BLaER1 treated with 17β-estradiol and CSF1 and Interleukin-3, amounts not matched to agents 10 nM and 100 nM (cell line): ENCODE measurements at regions not wholly inside any gene's neighbourhood (a gene's known extent, or its start where the extent isn't known, plus 50 kb on each side); places are given as distances from the start of the nearest gene placed in this dataset.
"Not testable (repeated sequence)": the region's sequence is repeated elsewhere in the genome, so short reads cannot be mapped to it uniquely, and the experiment has no call there.

Experiments
- H3K27ac ChIP-seq, 11 experiments: shearing (Covaris generic); formaldehyde crosslinking; 2 replicates each; pipeline ENCODE4 v1.8.1; 2022
- H3K27me3 ChIP-seq, 11 experiments: shearing (Covaris generic); formaldehyde crosslinking; 2 replicates each; pipeline ENCODE4 v1.8.1; 2022
- H3K36me3 ChIP-seq, 11 experiments: shearing (Covaris generic); formaldehyde crosslinking; 2 replicates each; pipeline ENCODE4 v1.8.1; 2022
- H3K4me1 ChIP-seq, 10 experiments: shearing (Covaris generic); formaldehyde crosslinking; 2 replicates each; pipeline ENCODE4 v1.8.1; 2022
- H3K4me2 ChIP-seq, 11 experiments: shearing (Covaris generic); formaldehyde crosslinking; 2 replicates each; pipeline ENCODE4 v1.8.1; 2022
- H3K4me3 ChIP-seq, 10 experiments: shearing (Covaris generic); formaldehyde crosslinking; 2 replicates each; pipeline ENCODE4 v1.8.1; 2022
- H3K9ac ChIP-seq, 11 experiments: shearing (Covaris generic); formaldehyde crosslinking; 2 replicates each; pipeline ENCODE4 v1.8.1; 2022
- H3K9me3 ChIP-seq, 11 experiments: shearing (Covaris generic); formaldehyde crosslinking; replicated peaks in 1 of 11; 2 replicates each; pipeline ENCODE4 v1.8.1; 2022
- H4K20me1 ChIP-seq, 11 experiments: shearing (Covaris generic); formaldehyde crosslinking; 2 replicates each; pipeline ENCODE4 v1.8.1; 2022
- Cebpa-rat ChIP-seq, 11 experiments: shearing (Covaris generic); IDR thresholded peaks; 2 replicates each; pipeline ENCODE4 v1.8.1; 2022

DNA sequence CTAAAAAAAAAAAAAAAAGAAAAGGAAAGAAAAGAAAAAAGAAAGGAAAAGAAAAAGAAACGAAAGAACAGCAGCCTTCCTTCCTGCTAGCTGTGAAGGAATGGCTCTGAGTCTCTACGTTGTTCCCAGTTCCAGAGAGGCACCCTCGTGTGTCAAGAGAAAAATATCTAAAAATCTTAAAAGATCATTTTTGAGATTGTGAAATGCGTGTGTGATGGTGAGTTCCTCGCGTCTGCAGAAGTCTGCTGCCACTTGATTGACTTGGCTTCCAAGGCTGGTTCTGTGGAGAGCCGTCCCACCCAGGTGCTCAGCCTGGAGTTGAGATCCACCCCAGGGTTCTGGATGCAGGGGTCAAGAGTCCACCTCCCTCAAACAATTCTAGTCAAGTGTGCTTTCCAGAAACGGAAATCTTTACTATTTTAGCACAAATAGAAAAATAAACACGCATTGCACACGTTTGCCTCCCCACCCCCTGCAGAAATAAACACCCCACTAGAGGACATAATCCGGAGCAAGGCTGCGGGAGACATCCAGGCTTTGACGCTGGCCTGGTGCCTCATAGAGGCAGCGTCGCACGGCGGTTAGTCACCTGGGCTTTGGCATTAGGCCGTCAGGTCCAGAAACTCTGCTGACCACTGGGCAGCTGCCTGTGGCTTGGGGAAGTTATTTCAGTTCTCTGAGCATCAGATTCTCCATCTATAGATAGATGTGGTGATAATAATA, 265.4 kb downstream of the FAM43A start:
- peaks cover 10 to 30% (median 22%) of the 10 kb centered on the region in 11 experiments; a peak in 19 of 22 replicates for H3K9me3 ChIP-seq
- no peak for TF ChIP-seq Cebpa-rat (IDR thresholded peaks at IDR 0.05)

DNA sequence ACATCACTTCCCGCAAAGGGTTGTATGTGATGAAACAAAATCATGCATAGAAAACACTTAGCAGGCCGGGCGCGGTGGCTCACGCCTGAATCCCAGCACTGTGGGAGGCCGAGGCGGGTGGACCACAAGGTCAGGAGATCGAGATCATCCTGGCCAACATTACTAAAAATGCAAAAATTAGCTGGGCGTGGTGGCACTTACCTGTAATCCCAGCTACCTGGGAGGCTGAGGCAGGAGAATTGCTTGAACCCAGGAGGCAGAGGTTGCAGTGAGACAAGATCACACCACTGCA, 265.9 kb downstream of the FAM43A start:
- Histone ChIP-seq H3K4me1 (peaks cover 3 to 45% (median 41%) of the 10 kb centered on the region in 10 experiments; a peak in 18 of 20 replicates), H3K4me2 (peak overlapping the region in 5 of 11 experiments; percentile 8 to 33 (median 30); a peak in 6 of 22 replicates), H3K9me3 (peaks cover 10 to 30% (median 22%) of the 10 kb centered on the region in 11 experiments; a peak in 19 of 22 replicates)
- not testable (repeated sequence) for H3K4me3 ChIP-seq, H4K20me1 ChIP-seq, H3K27ac ChIP-seq, H3K27me3 ChIP-seq, H3K36me3 ChIP-seq, H3K9ac ChIP-seq

More for the DNA sequence above, 265.4 kb downstream of the FAM43A start:
- Histone ChIP-seq H4K20me1 (no peaks in the 10 kb centered on the region), H3K36me3 (no peaks in the 10 kb centered on the region), H3K27me3 (no peaks in the 10 kb centered on the region), H3K27ac (no peak overlapping the region), H3K4me2 (peak overlapping the region in 6 of 11 experiments; percentile 8 to 71 (median 33); a peak in 9 of 22 replicates), H3K9ac (no peak overlapping the region), H3K4me3 (no peak overlapping the region), H3K4me1 (peaks cover 6 to 50% (median 46%) of the 10 kb centered on the region in 10 experiments)

GRCh38 chr3:194951931-194952582, 266.4 kb downstream of the FAM43A start:
- no peaks in the 10 kb centered on the region for H3K27me3 ChIP-seq
- no peak overlapping the region for H3K27ac ChIP-seq
- no peak overlapping the region for H3K9ac ChIP-seq
- no peak overlapping the region for H3K4me3 ChIP-seq
- no peaks in the 10 kb centered on the region for H4K20me1 ChIP-seq
- no peak for TF ChIP-seq Cebpa-rat (IDR thresholded peaks at IDR 0.05)
- peaks cover 10 to 30% (median 22%) of the 10 kb centered on the region in 11 experiments; a peak in 19 of 22 replicates for H3K9me3 ChIP-seq
- peaks cover 3 to 45% (median 40%) of the 10 kb centered on the region in 10 experiments; a peak in 18 of 20 replicates for H3K4me1 ChIP-seq
- peak overlapping the region in 9 of 11 experiments; percentile 6 to 60 (median 37); a peak in 14 of 22 replicates for H3K4me2 ChIP-seq
- H3K36me3 ChIP-seq: no peaks in the 10 kb centered on the region

DNA sequence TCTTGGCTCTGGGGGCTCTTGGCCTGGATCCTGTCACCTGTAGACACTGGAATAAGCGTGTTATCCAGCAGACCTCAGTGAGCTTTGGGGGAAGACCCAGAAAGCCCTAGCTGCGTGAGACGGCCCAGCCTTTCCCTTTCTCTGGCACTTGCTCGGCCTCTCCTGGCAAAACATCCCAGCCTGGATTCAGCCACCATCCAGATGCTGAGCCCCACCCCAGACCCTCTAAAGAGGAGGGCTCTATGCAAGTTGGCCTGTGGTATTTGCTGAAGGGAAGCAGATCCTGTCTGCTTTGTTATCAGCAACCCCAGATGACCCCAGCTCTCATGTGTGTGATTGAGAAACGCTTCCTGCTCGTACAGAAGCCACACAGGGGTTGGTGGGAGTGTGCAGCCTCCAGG, 267.2 kb downstream of the FAM43A start:
- no peak overlapping the region for H3K4me3 ChIP-seq
- peaks cover 2 to 22% (median 14%) of the 10 kb centered on the region in 11 experiments; a peak in 19 of 22 replicates for H3K9me3 ChIP-seq
- H3K4me1 ChIP-seq: peaks cover 3 to 45% (median 40%) of the 10 kb centered on the region in 10 experiments; a peak in 18 of 20 replicates
- no peak for TF ChIP-seq Cebpa-rat (IDR thresholded peaks at IDR 0.05)
- no peaks in the 10 kb centered on the region for H4K20me1 ChIP-seq
- H3K4me2 ChIP-seq: peak overlapping the region; percentile 4 to 72 (median 54); a peak in 20 of 22 replicates
- H3K9ac ChIP-seq: peak overlapping the region in 2 of 11 experiments; percentile 32 to 39; a peak in 2 of 22 replicates
- peak overlapping the region in 2 of 11 experiments; percentile 4 to 35; a peak in 2 of 22 replicates for H3K27ac ChIP-seq
- no peaks in the 10 kb centered on the region for H3K27me3 ChIP-seq
- no peaks in the 10 kb centered on the region for H3K36me3 ChIP-seq

GRCh38 chr3:194953291-194953690, 267.6 kb downstream of the FAM43A start:
- no peaks in the 10 kb centered on the region for H4K20me1 ChIP-seq
- H3K9me3 ChIP-seq: peaks cover 0 to 18% (median 9%) of the 10 kb centered on the region in 11 experiments; a peak in 15 of 22 replicates
- peak overlapping the region in 10 of 11 experiments; percentile 14 to 72 (median 56); a peak in 19 of 22 replicates for H3K4me2 ChIP-seq
- no peaks in the 10 kb centered on the region for H3K27me3 ChIP-seq
- no peak overlapping the region for H3K4me3 ChIP-seq
- peak overlapping the region in 2 of 11 experiments; percentile 32 to 39; a peak in 2 of 22 replicates for H3K9ac ChIP-seq
- peaks cover 3 to 45% (median 40%) of the 10 kb centered on the region in 10 experiments; a peak in 18 of 20 replicates for H3K4me1 ChIP-seq
- TF ChIP-seq Cebpa-rat (IDR thresholded peaks at IDR 0.05): no peak
- H3K27ac ChIP-seq: peak overlapping the region in 2 of 11 experiments; percentile 4 to 45; a peak in 2 of 22 replicates
- H3K36me3 ChIP-seq: no peaks in the 10 kb centered on the region

GRCh38 chr3:194955546-194955945, 269.9 kb downstream of the FAM43A start:
- Histone ChIP-seq H3K4me1 (peaks cover 3 to 30% (median 25%) of the 10 kb centered on the region in 10 experiments; a peak in 18 of 20 replicates), H3K36me3 (no peaks in the 10 kb centered on the region), H4K20me1 (no peaks in the 10 kb centered on the region; a peak in 1 of 22 replicates), H3K4me3 (no peak overlapping the region), H3K27ac (no peak overlapping the region), H3K4me2 (no peak overlapping the region), H3K9me3 (no peaks in the 10 kb centered on the region), H3K27me3 (no peaks in the 10 kb centered on the region), H3K9ac (no peak overlapping the region)
- TF ChIP-seq Cebpa-rat (IDR thresholded peaks at IDR 0.05): no peak

GRCh38 chr3:194955979-194956696, 270.5 kb downstream of the FAM43A start:
- H3K4me3 ChIP-seq: no peak overlapping the region
- no peaks in the 10 kb centered on the region for H3K36me3 ChIP-seq
- no peaks in the 10 kb centered on the region for H3K9me3 ChIP-seq
- no peak overlapping the region for H3K27ac ChIP-seq
- H4K20me1 ChIP-seq: no peaks in the 10 kb centered on the region; a peak in 1 of 22 replicates
- H3K27me3 ChIP-seq: no peaks in the 10 kb centered on the region
- H3K4me1 ChIP-seq: peaks cover 3 to 28% (median 23%) of the 10 kb centered on the region in 10 experiments; a peak in 18 of 20 replicates
- TF ChIP-seq Cebpa-rat (IDR thresholded peaks at IDR 0.05): no peak
- H3K9ac ChIP-seq: no peak overlapping the region
- H3K4me2 ChIP-seq: no peak overlapping the region

DNA sequence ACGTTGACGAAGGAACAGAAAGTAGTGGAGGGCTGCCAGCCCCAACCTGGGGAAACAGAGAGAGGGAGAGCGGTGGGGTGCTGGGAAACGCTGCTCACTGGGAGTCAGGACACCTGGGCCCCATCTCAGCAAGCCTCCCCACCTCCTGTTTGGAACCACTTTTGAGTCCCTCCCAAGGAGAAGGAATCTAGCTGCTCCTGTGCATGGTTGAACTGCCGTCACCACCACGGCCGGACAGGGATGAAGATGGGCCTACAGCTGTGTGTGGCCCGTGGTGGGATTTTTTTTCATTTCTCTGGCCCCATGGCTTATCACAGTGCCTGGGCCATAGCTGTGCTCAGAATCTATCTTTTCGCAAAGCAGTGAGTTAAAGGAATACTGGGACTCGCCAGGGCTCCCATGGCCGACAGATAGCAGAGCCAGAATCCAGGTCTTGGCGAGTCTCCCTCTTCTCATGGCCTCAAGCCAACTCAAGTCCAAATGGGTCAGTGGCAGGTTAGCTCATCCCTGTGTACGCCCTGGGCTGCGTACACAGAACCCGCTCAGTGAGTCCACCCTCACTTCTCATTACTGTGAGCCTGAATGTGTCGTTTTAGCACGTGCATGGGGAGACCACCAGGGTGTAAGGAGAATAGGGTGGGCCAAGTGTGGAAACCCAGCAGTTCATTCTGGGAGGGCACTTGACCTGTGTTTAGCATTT, 271.2 kb downstream of the FAM43A start:
- Histone ChIP-seq H4K20me1 (no peaks in the 10 kb centered on the region; a peak in 1 of 22 replicates), H3K9me3 (no peaks in the 10 kb centered on the region), H3K4me1 (peaks cover 3 to 23% (median 17%) of the 10 kb centered on the region in 10 experiments; a peak in 18 of 20 replicates), H3K36me3 (no peaks in the 10 kb centered on the region), H3K4me2 (no peak overlapping the region), H3K4me3 (no peak overlapping the region), H3K27ac (no peak overlapping the region), H3K27me3 (no peaks in the 10 kb centered on the region), H3K9ac (no peak overlapping the region)
- no peak for TF ChIP-seq Cebpa-rat (IDR thresholded peaks at IDR 0.05)
